Right lobe of liver (tissue), 4 donors: ENCODE measurements at regions not wholly inside any gene's neighbourhood (a gene's known extent, or its start where the extent isn't known, plus 50 kb on each side); places are given as distances from the start of the nearest gene placed in this dataset.

Experiments
- CTCF ChIP-seq, 4 donors: fragments of 200-600 bp in 3 of 4; fragments of 450-650 bp in 1 of 4; IDR thresholded peaks; one replicate each; pipeline versions ENCODE4 v1.5.1 to v1.8.0; 2016 to 2022; ENCODE audit warnings: antibody characterized with exemption in 4 of 4, mild to moderate bottlenecking in 2 of 4
- POLR2A ChIP-seq: fragments of 450-650 bp; IDR thresholded peaks from one replicate; pipeline ENCODE4 v1.6.1; 2017; ENCODE audit warnings: antibody characterized with exemption, mild to moderate bottlenecking
- donor health status: DM: no; HTN: no; CAD: no.
- donor health status: DM: no; HTN: no; CAD: no.
- donor health status: DM: no; HTN: yes; CAD: no.

- no peak for TF ChIP-seq POLR2A
- no peak for TF ChIP-seq CTCF (IDR thresholded peaks at IDR 0.05)
Measured at GRCh38 chr10:8987712-8988111, 933.2 kb downstream of the GATA3 start.
